K562 (cell line): ENCODE measurements at regions not wholly inside any gene's neighbourhood (a gene's known extent, or its start where the extent isn't known, plus 50 kb on each side); places are given as distances from the start of the nearest gene placed in this dataset.

ENCODE experiments used
- ATAC-seq: fragments of 200-7000 bp; cut with Tn5 transposase; 3 replicates; pipeline ENCODE4 v1.9.1; 2020; ENCODE audit warnings: moderate library complexity
- BruUV-seq: library from RNA; stranded (reverse); fragments of 400-500 nt; replicated peaks from 2 replicates; lab custom pipeline; 2021; lab: Mats Ljungman, UMichigan
- CTCF ChIA-PET: fragments of 300-600 bp; formaldehyde crosslinking; extraction: SDS; loops from one replicate; lab custom pipeline; 2021; ENCODE audit warnings: low intra/inter-chr PET ratio; lab: Yijun Ruan, JAX
- POLR2A ChIA-PET: fragments of 300-600, 350-650 bp; sonication (Branson Sonifier 250); formaldehyde crosslinking; extraction: SDS; loops from one replicate; lab custom pipeline; 2021; ENCODE audit warnings: antibody characterized with exemption, inconsistent platforms; lab: Yijun Ruan, JAX
- DNase-seq, 4 experiments: peaks; one replicate each; pipeline versions ENCODE4 v3.0.0 to v3.0.0-alpha.2; 2011 to 2018; ENCODE audit warnings: low spot score in 3 of 4, mixed read lengths in 3 of 4; ENCODE audit errors: extremely low read depth in 1 of 4
- FAIRE-seq: peaks from 2 replicates; lab custom pipeline; 2011; peaks lifted over from hg19 to GRCh38; lab: Jason Lieb, UNC
- H2AFZ ChIP-seq: 2 replicates; pipeline ENCODE4 v1.6.0; 2011; ENCODE audit warnings: low read depth, low read length, control low read depth, inconsistent platforms
- H3K27ac ChIP-seq: fragments of 200-600 bp; 3 replicates; pipeline ENCODE4 v1.8.0; 2011; ENCODE audit warnings: low read depth, mild to moderate bottlenecking, control low read depth, inconsistent platforms, low read length, moderate library complexity, mixed read lengths; ENCODE audit errors: extremely low read depth
- H3K27me3 ChIP-seq, 2 experiments: fragments of 300-600 bp in 1 of 2; 2 replicates in 1 of 2; 3 replicates in 1 of 2; pipeline versions ENCODE4 v1.6.0 to v1.8.0; 2011; ENCODE audit warnings: inconsistent platforms in 2 of 2, low read length in 2 of 2, mild to moderate bottlenecking in 1 of 2, mixed read lengths in 1 of 2, moderate library complexity in 1 of 2; ENCODE audit not compliant: control insufficient read depth in 2 of 2, insufficient read depth in 2 of 2
- H3K36me3 ChIP-seq: fragments of 300-600 bp; 3 replicates; pipeline ENCODE4 v1.8.0; 2011; ENCODE audit warnings: mild to moderate bottlenecking, low read length, inconsistent platforms; ENCODE audit not compliant: control insufficient read depth, insufficient read depth
- H3K4me1 ChIP-seq, 2 experiments: fragments of 200-600 bp in 1 of 2; replicated peaks in 1 of 2; 2 replicates in 1 of 2; 3 replicates in 1 of 2; pipeline versions ENCODE4 v1.5.1 to v1.8.0; 2011; ENCODE audit warnings: inconsistent platforms in 2 of 2, low read length in 2 of 2, mild to moderate bottlenecking in 1 of 2, mixed read lengths in 1 of 2, moderate library complexity in 1 of 2; ENCODE audit not compliant: control insufficient read depth in 2 of 2, insufficient read depth in 2 of 2
- H3K4me2 ChIP-seq: 2 replicates; pipeline ENCODE4 v1.6.1; 2011; ENCODE audit warnings: low read length, control low read depth, inconsistent platforms, mixed read lengths; ENCODE audit not compliant: insufficient read depth
- H3K4me3 ChIP-seq: fragments of 200-600 bp; sonication (generic), shearing (Covaris generic); 2 replicates; pipeline ENCODE4 v1.5.1; 2016; ENCODE audit warnings: control low read depth, inconsistent platforms
- H3K79me2 ChIP-seq: fragments of 200-600 bp; 3 replicates; pipeline ENCODE4 v1.8.0; 2011; ENCODE audit warnings: low read length, inconsistent platforms; ENCODE audit not compliant: control insufficient read depth, insufficient read depth
- H3K9ac ChIP-seq, 2 experiments: 2 replicates each; pipeline versions ENCODE4 v1.6.0 to v1.6.1; 2011; ENCODE audit warnings: low read depth in 2 of 2, low read length in 2 of 2, control low read depth in 1 of 2, inconsistent platforms in 1 of 2, mild to moderate bottlenecking in 1 of 2, mixed read lengths in 1 of 2; ENCODE audit not compliant: insufficient read depth in 1 of 2
- H3K9me1 ChIP-seq: one replicate; pipeline ENCODE4 v1.6.0; 2011; ENCODE audit warnings: inconsistent platforms, mild to moderate bottlenecking, low read length, moderate library complexity; ENCODE audit not compliant: control insufficient read depth, insufficient read depth
- H3K9me3 ChIP-seq: replicated peaks from 2 replicates; pipeline ENCODE4 v1.5.1; 2011; ENCODE audit warnings: low read depth, low read length, inconsistent platforms; ENCODE audit not compliant: control insufficient read depth, insufficient read depth
- H4K20me1 ChIP-seq: replicated peaks from 2 replicates; pipeline ENCODE4 v1.6.1; 2011; ENCODE audit warnings: low read length, inconsistent platforms, mixed read lengths; ENCODE audit not compliant: control insufficient read depth, insufficient read depth
- BRF1 ChIP-seq: IDR thresholded peaks from 3 replicates; pipeline ENCODE4 v1.6.1; 2011; ENCODE audit warnings: borderline replicate concordance, mild to moderate bottlenecking; ENCODE audit not compliant: insufficient read length; ENCODE audit errors: extremely low read depth
- E2F6 ChIP-seq, 2 experiments: IDR thresholded peaks; 2 replicates each; pipeline ENCODE4 v1.6.1; 2011; ENCODE audit warnings: borderline replicate concordance in 1 of 2, control low read depth in 1 of 2, low read depth in 1 of 2, low read length in 1 of 2, mild to moderate bottlenecking in 1 of 2, mixed read lengths in 1 of 2, moderate library complexity in 1 of 2; ENCODE audit not compliant: insufficient read depth in 1 of 2, insufficient read length in 1 of 2, poor library complexity in 1 of 2, severe bottlenecking in 1 of 2; ENCODE audit errors: extremely low read depth in 1 of 2
- NCOR1 ChIP-seq: fragments of 450-650 bp; IDR thresholded peaks from 2 replicates; pipeline ENCODE4 v1.6.1; 2016; ENCODE audit warnings: mild to moderate bottlenecking, moderate library complexity
- PML ChIP-seq: IDR thresholded peaks from 2 replicates; pipeline ENCODE4 v1.6.1; 2012; ENCODE audit warnings: low read length, inconsistent platforms
- ZNF184 ChIP-seq: sonication (generic); formaldehyde crosslinking; IDR thresholded peaks from 2 replicates; pipeline ENCODE4 v1.5.0; 2020; ENCODE audit warnings: missing genetic modification reagents
- ZNF57 ChIP-seq: fragments of 450-650 bp; formaldehyde crosslinking; IDR thresholded peaks from 2 replicates; pipeline ENCODE4 v1.4.0; 2020; ENCODE audit warnings: mild to moderate bottlenecking, moderate library complexity
- ZNF655 ChIP-seq: fragments of 250-450 bp; sonication (Bioruptor Pico); IDR thresholded peaks from 2 replicates; pipeline ENCODE4 v1.5.0; 2021
- ZNF830 ChIP-seq: fragments of 250-450 bp; sonication (Bioruptor Pico); IDR thresholded peaks from 2 replicates; pipeline ENCODE4 v1.5.0; 2021; ENCODE audit warnings: mild to moderate bottlenecking
- WGBS: fragments of 100-300 bp; shearing (Covaris generic); methylation state at CpG from one replicate; pipeline ENCODE4 v1.1.6; 2016; ENCODE audit warnings: low coverage, mixed read lengths; ENCODE audit not compliant: insufficient coverage; ENCODE audit errors: missing lambda C conversion rate; 5-methylcytosine and 5-hydroxymethylcytosine counted together
- in situ Hi-C: fragments of 300-500 bp; cut with MboI; formaldehyde crosslinking; loops from 4 replicates; pipeline ENCODE4 v1.15.0; 2018; ENCODE audit warnings: inconsistent platforms, mixed read lengths
- intact Hi-C: fragments of 100-400 bp; cut with micrococcal nuclease; formaldehyde crosslinking; loops from 2 replicates; pipeline ENCODE4 v1.14.2; 2022

- Histone ChIP-seq H2AFZ (no peak overlapping the region), H4K20me1 (no peaks in the 10 kb centered on the region), H3K9me1 (no peaks in the 10 kb centered on the region), H3K9ac (no peak overlapping the region), H3K4me3 (no peak overlapping the region), H3K27me3 (no peaks in the 10 kb centered on the region), H3K4me1 (peaks cover 0 to 2% of the 10 kb centered on the region in 2 experiments; a peak in 2 of 5 replicates), H3K27ac (no peak overlapping the region), H3K36me3 (no peaks in the 10 kb centered on the region), H3K4me2 (no peak overlapping the region), H3K9me3 (no peaks in the 10 kb centered on the region), H3K79me2 (no peaks in the 10 kb centered on the region)
- ATAC-seq (no peak), FAIRE-seq (no peak), DNase-seq (no peak)
- POLR2A ChIA-PET: no interaction called here
- CTCF ChIA-PET: no interaction called here
- intact Hi-C loops (no loop called here), in situ Hi-C loops (no loop called here)
- no TSS peak for BruUV-seq
- WGBS: 58% methylated on average over 6 of the region's 6 CpGs
- no peak for TF ChIP-seq ZNF830 (CRISPR knock-in tag)
- TF ChIP-seq ZNF184: no peak
- TF ChIP-seq BRF1: no peak
- TF ChIP-seq PML: no peak
- TF ChIP-seq E2F6 (IDR thresholded peaks at IDR 0.05; ENCODE audit: borderline replicate concordance in 1 of 2, extremely low read depth in 1 of 2, insufficient read depth in 1 of 2, insufficient read length in 1 of 2, low read depth in 1 of 2, low read length in 1 of 2, poor library complexity in 1 of 2, severe bottlenecking in 1 of 2): no peak
- no peak for TF ChIP-seq ZNF57
- TF ChIP-seq NCOR1: no peak
- TF ChIP-seq ZNF655 (CRISPR knock-in tag): no peak
Observed at GRCh38 chr4:138887741-138888140, 127.8 kb upstream of the NOCT start.
